SIG-M5 treated with dmso at 0.1 percent for 504 hours (cell line): ENCODE measurements at regions not wholly inside any gene's neighbourhood (a gene's known extent, or its start where the extent isn't known, plus 50 kb on each side); places are given as distances from the start of the nearest gene placed in this dataset.
"Not testable (repeated sequence)": the region's sequence is repeated elsewhere in the genome, so short reads cannot be mapped to it uniquely, and the experiment has no call there.

Experiments used
- DNase-seq: peaks from one replicate; lab custom pipeline; 2025; ENCODE audit not compliant: unreplicated experiment; lab: John Stamatoyannopoulos, UW

DNA sequence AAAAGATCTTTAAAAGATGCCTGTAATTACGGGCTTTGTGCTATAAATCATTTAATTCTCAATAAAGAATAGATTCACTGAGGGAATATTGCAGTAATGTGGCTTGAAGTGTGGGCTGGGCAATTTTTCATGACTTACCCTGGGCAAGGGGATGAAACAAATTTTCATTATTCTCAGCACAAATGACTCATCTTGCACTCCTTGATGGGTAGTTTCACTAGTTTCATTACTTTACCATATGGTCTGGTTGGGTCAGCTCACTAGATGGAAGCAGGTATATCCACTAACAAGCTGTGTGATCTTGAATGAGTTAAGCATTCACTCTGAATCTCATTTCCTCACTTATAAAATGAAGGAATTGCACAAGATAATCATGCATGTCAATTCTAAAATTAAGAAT, 234.3 kb downstream of the ABCC12 start:
- no peak for DNase-seq

DNA sequence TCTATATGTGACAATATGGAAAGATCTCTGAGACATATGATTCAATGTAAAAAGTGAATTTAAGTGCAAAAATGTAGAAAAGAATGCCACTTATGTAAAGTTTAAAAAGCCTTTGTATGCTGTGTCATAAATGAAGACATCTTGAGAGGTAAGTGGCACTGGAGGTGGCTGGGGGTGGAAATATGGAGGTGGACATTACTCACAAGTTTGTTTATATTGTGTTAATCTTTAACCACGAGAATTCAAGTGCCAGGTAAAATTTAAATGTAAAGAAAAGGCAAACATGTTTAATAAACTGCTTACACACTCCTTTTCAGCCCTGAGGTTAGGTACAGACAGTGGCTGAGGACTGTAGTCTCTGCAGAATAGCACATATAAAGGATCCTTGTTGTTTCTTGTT, 235.1 kb downstream of the ABCC12 start:
- no peak for DNase-seq

DNA sequence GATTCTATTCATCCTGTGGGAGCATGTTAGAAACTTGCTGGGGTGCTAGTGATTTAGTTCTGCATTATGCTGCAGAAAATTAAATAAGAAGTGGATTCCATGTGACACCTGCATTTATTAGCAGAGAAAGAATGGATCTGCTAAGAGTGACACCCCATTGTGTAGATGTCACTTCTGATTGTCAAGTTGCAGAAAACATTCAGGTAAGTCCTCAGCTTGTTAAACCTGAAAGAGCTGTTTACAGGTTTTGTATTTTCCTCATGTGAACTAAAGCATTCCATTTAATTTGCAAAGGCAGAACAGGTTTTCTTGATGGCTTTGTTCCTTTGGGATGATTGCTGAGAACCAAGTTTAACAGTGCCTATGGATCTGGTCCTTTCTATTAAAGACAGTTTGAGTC, 238.7 kb downstream of the ABCC12 start:
- DNase-seq = no peak

DNA sequence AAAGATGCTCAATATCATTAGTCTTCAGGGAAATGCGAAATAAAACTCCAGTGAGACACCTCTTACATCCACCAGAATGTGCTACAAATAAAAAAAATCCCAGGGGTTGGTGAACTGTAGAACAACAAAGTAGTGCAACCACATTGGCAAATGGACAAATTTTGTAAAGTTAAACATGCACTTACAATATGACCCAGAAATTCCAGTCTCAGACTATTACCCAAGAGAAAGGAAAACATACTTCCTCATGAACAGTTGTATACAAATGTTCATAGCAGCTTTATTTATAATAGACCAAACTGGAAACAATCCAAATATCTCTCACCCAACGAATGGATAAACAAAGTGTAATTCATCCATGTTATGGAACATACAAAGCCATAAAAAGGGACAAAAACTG, 239.5 kb downstream of the ABCC12 start:
- no peak for DNase-seq

DNA sequence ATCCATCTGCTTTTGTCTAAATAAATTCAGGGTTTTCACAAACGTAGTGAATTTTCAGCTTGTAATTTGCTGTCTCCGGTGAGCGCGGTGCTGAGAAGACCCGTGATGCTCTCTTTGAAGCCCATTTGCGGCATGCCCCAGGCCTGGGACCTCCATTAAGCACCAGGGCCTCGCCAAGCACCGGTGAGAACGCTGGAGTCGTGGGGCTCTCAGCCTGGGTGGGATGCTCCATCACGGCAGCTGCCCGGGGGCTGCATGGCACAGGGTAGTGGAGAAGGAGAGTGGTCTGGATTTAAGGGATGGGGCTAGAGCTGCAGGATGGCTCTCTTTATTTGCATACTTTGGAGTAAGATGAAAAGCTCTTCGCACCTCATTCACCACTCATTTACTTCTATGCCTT, 248.7 kb downstream of the ABCC12 start:
- DNase-seq = no peak

DNA sequence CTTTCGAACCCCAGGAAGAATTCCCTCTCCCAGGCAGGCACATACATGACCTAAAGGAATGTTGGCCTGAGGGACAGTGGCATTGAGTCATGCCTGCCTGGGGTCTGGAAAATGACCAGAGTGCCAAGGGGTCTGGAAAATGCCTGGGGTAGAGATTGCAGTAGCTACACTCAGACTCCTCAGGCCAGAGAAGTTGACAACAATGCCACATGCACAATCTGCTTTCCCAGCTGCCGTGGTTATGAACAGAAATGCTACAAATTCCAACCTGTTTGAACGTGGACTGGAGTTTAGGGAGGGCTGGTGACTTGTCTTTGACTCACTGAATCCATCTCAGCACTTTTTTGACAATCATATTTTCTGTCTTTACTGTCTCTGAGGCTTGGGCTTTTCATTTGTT, 250.0 kb downstream of the ABCC12 start:
- no peak for DNase-seq

DNA sequence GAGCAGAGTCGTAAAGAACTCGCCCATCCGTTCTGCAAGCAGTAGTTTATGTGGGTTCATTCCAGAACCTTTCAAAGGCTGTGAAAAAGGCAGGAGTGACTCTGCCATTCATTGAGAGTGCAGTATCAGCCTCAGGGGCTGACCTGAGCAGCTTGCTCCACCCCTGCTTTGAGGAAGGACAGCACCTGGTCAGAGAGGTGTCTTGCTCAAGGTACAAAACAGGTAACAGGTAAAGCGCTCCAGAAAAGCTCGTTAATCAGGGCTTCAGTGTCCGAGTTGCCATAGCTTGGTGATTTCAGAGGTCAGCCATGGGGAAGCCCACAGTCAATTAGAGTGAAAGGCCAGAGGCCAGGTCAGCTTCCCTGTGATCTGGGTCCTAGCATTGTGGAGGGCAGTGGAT, 251.1 kb downstream of the ABCC12 start:
- no peak for DNase-seq

DNA sequence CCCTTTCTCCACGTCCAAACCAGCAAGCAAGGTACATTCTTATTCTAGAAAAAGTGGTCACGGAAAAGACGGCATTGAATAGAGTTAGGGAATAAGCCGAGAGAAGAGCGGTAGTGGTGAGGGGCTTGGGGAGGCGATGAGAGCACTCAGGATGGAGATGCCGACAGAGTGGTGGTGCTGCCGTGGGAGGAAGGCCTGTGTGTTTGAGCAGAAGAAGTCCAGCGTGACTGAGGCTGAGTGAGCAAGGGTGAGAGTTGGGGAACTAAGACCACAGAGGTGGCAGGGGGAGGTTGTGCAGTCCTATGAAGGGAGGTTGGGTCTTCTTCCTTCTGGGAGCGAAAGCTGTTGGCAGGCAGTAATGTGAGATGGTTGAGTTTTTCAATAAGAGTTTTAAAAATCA, 252.3 kb downstream of the ABCC12 start:
- no peak for DNase-seq

DNA sequence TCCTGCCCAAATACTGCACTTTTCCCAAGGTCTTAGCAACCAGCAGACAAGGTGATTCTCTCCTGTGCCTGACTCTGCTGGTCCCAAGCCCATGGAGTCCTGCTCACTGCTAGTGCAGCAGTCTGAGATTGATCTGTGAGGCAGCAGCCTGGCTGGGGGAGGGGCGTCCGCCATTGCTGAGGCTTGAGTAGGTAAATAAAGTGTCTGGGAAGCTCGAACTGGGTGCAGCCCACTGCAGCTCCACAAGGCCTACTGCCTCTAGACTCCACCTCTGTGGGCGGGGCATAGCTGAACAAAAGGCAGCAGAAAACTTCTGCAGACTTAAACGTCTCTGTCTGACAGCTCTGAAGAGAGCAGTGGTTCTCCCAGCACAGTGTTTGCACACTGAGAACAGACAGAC, 258.7 kb downstream of the ABCC12 start:
- DNase-seq = not testable (repeated sequence)

DNA sequence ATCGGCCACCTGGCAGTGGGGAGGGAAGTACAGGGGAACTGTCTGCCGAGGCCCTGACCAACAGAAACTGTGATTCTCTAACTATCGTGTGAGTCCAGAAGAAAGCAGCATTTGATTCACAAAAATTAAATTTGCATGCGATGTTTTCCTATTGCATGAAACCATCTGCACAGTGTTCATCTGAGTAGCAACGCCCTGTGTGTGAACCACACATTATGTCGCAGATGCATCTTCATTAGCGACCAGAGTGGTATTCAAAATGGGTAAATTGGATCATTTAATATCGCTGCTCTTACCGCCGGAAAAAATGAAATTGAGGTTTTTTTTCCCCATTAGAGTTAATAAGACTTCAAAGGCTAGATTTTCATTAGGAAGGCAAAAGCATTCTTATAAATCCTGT, 260.6 kb downstream of the ABCC12 start:
- DNase-seq = no peak

DNA sequence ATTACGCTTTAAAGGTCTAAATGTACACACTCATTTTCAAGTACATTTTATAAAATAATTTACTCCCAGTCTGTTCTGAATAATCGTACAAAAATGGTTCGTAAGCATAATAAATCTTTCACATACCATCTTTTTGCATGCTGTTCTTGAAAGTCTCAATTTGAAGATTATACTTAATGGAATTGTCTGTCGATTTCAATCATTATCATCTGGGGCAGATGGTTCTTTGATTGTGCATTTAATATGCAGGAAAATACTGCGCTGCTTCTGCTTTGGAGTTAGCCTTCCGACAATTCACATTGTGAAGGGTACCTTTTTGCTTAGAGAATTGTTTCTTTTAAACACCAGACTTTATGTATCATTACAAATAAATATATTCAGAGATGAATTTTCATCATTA, 262.8 kb downstream of the ABCC12 start:
- no peak for DNase-seq

DNA sequence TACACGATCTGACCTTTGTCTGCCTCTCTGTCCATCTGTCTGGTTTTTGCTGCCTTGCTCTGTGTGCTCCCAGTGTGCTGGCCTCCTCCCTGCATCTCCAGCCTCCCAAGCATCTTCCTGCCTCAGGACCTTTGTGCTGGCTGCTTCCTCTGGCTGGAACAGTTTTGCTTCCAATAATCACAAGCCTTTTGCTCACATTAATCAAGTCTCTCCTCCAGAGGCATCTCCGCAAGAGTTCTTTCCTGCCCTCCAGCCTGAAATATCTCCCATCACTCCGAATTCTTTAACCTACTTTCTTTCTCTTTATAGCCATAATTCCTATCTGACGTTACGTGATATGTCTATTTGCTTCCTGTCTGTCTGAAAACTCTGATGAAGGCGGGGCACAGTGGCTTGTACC, 267.1 kb downstream of the ABCC12 start:
- no peak for DNase-seq

DNA sequence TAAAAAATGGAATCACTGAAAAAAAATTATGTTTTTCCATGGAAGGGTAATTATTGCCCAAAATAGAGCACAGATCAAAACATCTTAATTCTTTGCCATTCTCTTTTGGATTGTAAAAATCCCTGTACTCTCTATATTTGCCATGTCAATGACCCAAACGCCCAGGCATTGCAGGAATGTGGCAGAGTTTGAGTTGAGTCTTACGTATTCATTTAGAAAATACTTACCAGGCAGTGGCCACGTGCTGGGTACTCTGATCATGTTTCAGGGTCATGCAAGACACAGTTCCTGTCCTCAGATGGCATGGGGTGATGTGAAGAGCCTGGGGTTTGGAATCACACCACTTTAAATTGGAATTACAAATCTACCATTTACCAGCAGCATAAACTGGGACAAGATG, 267.7 kb downstream of the ABCC12 start:
- DNase-seq = no peak

DNA sequence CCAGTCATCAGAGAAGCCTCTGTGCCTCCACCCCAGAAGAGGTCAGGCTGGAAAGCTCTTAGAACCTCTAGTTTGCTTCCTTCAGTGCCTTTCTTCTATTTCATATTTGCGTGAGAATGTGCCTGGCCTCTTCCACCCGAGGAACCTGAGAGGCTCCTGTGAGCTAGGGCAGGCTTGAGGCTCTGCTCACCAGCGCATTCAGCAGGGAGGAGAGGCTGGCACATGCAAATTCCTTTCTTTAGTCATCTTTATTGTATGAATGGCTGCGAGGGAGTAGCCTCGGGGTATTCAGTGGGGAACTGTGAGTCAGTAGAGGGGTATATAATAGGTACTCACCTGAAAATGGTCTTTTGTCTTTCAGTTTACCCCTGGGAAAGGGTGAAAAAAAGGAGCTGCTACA, 268.3 kb downstream of the ABCC12 start:
- DNase-seq = no peak

DNA sequence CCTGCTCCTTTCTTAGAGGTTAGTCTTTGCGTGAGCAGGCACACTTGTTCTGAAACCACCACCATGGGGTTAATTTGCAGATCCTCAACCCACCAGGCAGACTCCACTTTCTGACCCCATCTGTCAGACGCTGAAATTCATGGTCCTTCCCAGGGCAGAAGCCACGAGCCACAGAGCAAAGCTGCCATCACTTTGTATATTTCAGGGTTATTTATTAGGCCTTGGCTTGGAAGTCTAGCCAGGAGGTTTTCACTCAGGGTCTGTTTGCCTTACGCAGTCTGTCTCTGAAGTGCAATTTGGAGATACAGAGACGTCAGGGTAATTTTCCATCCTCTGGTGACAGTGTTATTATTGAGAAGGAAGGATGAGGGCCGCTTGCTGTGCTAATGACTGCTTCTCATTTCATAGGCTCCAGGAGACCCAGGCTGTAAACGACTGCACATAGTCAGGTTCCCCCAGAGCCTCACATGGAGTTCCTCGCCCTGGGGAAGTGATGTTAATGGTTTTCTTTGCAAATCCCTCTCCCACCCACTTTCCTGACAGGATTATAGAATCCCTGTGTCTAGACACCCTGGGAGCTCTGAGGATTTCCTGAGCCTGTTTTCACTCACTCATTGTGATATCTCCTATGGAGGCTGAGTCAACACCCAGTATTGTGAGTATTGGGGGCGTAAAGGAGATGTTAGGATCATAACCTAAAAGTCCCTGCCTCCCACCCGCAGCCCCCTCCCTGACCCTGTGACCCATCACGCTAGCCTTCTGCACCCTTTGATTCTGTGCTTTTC, 269.0 kb downstream of the ABCC12 start:
- DNase-seq = no peak

DNA sequence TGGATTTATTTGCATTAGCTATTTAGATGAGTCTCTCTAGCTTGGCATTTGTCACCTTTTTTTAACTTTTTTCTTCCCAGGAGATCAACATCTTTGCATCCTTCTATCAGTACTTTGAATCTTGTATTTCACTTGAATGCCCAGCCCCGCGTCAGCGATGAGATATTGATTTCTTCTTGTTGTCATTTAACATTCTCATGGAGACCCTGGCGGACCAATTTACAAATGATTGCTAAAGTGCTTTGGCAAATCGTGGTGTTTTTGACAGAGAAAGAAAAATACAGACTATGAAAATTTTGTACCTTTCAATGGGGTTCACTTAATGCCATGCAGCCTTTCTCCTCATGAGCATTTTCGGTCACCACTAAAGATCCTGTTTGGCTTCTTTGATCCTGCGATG, 269.7 kb downstream of the ABCC12 start:
- DNase-seq = no peak

DNA sequence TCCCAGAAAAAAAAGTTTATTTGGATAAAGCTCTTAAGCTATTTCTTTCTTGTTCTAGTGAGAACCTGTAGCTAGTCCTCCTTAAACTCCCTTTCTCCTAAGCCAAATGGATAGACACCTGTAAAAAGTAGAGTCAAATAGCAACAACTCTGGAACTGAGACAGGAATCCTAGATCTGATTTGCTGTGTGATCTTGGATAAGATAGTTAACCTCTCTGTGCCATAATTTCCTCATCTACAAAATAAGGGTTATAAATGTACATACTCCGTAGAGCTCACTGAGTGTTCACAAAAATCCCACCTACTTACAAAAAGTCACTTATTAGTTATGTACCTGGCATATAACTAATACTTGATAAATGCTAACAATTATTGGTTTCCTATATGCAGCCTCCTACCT, 270.3 kb downstream of the ABCC12 start:
- no peak for DNase-seq

DNA sequence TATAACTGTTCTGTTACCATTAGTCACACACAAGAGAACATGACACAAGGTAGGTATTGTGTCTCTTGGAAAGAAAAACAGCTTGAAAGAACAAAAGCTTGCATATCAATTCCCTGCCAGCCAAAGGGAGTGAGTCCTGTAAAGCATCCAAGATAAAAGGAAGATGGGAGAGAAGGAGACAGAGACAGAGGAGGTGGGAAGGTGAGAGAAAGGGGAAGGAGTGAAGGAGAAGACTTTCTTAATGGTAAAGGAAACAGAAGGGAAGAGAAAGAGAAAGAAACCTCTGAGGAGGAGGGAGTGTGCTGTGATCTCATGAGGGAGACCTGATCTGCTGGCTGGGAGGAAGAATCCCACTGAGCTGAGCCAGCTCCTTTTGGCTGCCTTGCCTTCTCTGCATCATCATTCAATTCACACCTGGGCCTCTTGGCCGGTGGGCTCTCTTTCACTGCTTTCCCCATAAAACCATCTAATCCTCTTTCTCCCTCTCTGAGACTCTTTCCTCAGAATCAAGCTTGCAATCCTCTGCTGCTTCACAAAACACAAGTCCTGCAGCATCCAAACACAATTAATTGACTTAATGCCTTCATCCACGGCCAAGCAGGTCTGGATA, 271.6 kb downstream of the ABCC12 start:
- no peak for DNase-seq

DNA sequence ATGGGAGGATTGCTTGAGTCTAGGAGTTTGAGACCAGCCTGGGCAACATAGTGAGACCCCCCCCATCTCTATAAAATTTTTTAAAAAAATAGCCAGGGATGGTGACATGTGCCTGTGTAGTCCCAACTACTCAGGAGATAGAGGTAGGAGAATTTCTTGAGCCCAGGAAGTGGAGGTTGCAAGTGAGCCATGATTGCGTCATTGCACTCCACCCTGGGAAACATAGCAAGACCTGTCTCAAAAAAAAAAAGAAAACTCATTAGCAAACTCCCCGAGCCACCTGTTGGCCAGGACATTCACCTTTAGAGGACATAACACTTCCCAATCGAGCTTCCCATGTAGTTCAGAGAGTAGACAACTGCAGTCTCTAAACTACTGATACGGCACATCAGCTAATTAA, 274.2 kb downstream of the ABCC12 start:
- no peak for DNase-seq

DNA sequence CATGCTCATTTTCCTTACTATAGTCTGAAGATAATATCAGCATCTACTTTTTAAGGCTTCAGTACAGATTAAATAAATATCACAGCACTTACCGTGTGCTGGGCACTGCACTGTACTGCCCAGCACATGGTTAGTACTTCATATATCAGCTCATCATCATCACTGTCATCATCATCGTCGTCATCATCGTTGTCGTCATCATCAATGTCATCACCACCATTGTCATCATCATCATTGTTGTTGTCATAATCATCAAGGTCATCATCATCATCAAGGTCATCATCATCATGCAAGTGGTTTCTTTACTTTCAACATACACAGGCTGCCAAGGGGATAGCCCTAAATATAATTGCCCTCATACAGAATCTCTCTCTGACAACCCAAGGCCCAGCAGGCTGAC, 275.1 kb downstream of the ABCC12 start:
- DNase-seq = no peak

DNA sequence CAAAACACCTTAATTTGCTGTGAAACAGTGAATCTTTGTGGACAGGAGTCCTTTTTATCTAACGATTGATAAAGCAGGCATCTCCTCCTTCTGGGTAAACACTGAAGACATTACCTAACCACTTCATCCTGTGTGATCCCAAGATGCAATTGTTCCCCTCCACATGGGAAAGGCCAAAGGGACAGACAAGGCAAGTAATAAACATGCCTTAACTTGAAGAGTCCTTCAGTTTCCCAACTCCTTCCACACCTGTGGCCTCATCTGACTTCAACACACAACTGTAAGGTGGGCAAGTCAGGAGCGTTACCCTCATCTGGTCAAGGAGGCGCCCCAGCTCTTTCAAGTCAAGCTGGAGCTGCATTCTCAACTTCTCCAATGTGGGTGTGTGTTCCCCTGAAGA, 278.6 kb downstream of the ABCC12 start:
- no peak for DNase-seq

DNA sequence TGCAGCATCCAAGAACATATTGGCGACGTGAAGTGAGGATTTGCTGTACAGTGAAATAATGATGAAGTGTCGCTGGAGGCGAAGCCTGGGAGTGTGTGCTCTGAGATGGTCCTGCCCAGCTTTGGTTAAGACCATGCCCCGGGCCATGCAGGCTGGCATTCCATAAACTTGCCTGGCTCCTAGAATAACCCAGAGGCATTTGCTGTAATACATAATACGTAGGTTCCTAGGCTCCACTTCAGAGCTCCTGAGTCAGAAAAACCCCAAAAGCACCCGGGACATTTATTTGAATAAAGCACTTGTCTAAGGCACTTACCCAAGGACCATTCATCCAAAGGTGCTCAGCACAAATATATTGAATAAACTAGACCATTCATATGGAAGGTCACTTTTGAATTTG, 279.3 kb downstream of the ABCC12 start:
- DNase-seq = no peak

DNA sequence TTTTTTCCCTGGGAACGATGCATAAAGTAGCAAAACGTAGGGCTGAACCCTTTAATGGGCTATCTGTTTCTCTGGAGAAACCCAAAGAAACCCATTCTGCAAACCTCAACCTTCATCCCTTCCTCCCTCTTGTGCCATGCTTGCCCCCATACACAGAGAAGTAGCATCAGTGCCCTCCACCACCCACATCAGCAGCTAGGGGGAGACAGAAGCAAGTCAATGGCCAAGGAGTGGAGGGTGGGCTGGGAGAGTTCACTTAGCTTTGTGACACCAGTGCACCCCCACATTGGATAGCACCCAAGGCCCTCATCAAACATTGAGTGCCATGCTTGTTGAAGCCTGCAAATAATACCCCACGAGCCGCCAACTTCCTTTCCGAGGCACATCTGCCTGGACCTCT, 282.4 kb downstream of the ABCC12 start:
- DNase-seq = no peak
